ENCODE measurements at regions not wholly inside any gene's neighbourhood (a gene's known extent, or its start where the extent isn't known, plus 50 kb on each side); places are given as distances from the start of the nearest gene placed in this dataset.

GRCh38 chr22:44630826-44631225 lies 71.2 kb upstream of the PRR5 start:
- no peak for TF ChIP-seq CTCF (IDR thresholded peaks at IDR 0.05; ENCODE audit: borderline replicate concordance, control extremely low read depth, extremely low read depth, insufficient read depth, missing control alignments)
- in situ Hi-C loops (cut with MboI; ENCODE audit: low sequenced_read_pairs, unreplicated experiment), result loop anchor here (25.0 kb wide), 1 partner anchor 644 kb away; no protein-coding TSS in a partner anchor
- no peak for DNase-seq (ENCODE audit: low spot score)

GRCh38 chr22:44628835-44629234 lies 73.2 kb upstream of the PRR5 start:
- DNase-seq (ENCODE audit: low spot score), result no peak
- no peak for TF ChIP-seq CTCF (IDR thresholded peaks at IDR 0.05; ENCODE audit: borderline replicate concordance, control extremely low read depth, extremely low read depth, insufficient read depth, missing control alignments)
- in situ Hi-C loops (cut with MboI; ENCODE audit: low sequenced_read_pairs, unreplicated experiment), result loop anchor here (25.0 kb wide), 1 partner anchor 642 kb away; no protein-coding TSS in a partner anchor

GRCh38 chr22:44628273-44628672 lies 73.7 kb upstream of the PRR5 start:
- in situ Hi-C loops (cut with MboI; ENCODE audit: low sequenced_read_pairs, unreplicated experiment), result loop anchor here (25.0 kb wide), 1 partner anchor 641 kb away; no protein-coding TSS in a partner anchor
- DNase-seq (ENCODE audit: low spot score), result no peak

GRCh38 chr22:44627521-44628139 lies 74.4 kb upstream of the PRR5 start:
- in situ Hi-C loops (cut with MboI; ENCODE audit: low sequenced_read_pairs, unreplicated experiment), result loop anchor here (25.0 kb wide), 1 partner anchor 640 kb away; no protein-coding TSS in a partner anchor
- TF ChIP-seq CTCF (IDR thresholded peaks at IDR 0.05; ENCODE audit: borderline replicate concordance, control extremely low read depth, extremely low read depth, insufficient read depth, missing control alignments), result no peak
- DNase-seq (ENCODE audit: low spot score), result no peak

More at GRCh38 chr22:44628273-44628672, 73.7 kb upstream of the PRR5 start:
- TF ChIP-seq CTCF (IDR thresholded peaks at IDR 0.05; ENCODE audit: borderline replicate concordance, control extremely low read depth, extremely low read depth, insufficient read depth, missing control alignments), result no peak

- in situ Hi-C loops (cut with MboI; ENCODE audit: low sequenced_read_pairs, unreplicated experiment), result loop anchor here (25.0 kb wide), 1 partner anchor 639 kb away; no protein-coding TSS in a partner anchor
- peak; percentile 88 for TF ChIP-seq CTCF (IDR thresholded peaks at IDR 0.05; ENCODE audit: borderline replicate concordance, control extremely low read depth, extremely low read depth, insufficient read depth, missing control alignments)
- DNase-seq (ENCODE audit: low spot score), result peak; percentile 89
These were observed 75.9 kb upstream of the PRR5 start for GRCh38 chr22:44625981-44626687.

- TF ChIP-seq CTCF (IDR thresholded peaks at IDR 0.05; ENCODE audit: borderline replicate concordance, control extremely low read depth, extremely low read depth, insufficient read depth, missing control alignments), result no peak
- no peak for DNase-seq (ENCODE audit: low spot score)
- in situ Hi-C loops (cut with MboI; ENCODE audit: low sequenced_read_pairs, unreplicated experiment), result loop anchor here (25.0 kb wide), 1 partner anchor 638 kb away; no protein-coding TSS in a partner anchor
These were observed 76.6 kb upstream of the PRR5 start for GRCh38 chr22:44625421-44625760.
